GM18519 (cell line): ENCODE measurements at regions not wholly inside any gene's neighbourhood (a gene's known extent, or its start where the extent isn't known, plus 50 kb on each side); places are given as distances from the start of the nearest gene placed in this dataset.

Experiments used
- ATAC-seq: cut with Tn5 transposase; IDR thresholded peaks from one replicate; pipeline ENCODE4 v1.9.1; 2021; ENCODE audit warnings: mild to moderate bottlenecking, moderate library complexity; ENCODE audit not compliant: unreplicated experiment, low FRiP score

DNA sequence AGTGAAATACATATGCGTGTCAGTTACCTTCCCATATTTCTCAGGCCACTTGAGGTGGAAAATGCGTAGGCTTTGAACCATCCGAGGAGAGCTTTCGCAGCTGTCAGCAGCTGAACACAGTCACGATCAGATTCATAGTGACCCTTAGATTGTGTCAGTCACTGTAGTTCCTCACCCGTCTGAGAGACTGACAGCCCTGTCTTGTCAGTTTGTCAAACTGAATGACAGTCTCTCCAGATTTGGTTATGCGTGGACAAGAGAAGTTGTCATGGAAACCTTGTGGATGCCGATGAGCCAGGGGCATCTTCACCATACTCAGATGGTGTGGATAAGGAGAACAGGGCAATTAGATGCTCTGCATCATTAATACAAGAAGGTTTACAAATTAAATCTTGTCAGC is 546.3 kb downstream of the TYW1 start:
- no peak for ATAC-seq

DNA sequence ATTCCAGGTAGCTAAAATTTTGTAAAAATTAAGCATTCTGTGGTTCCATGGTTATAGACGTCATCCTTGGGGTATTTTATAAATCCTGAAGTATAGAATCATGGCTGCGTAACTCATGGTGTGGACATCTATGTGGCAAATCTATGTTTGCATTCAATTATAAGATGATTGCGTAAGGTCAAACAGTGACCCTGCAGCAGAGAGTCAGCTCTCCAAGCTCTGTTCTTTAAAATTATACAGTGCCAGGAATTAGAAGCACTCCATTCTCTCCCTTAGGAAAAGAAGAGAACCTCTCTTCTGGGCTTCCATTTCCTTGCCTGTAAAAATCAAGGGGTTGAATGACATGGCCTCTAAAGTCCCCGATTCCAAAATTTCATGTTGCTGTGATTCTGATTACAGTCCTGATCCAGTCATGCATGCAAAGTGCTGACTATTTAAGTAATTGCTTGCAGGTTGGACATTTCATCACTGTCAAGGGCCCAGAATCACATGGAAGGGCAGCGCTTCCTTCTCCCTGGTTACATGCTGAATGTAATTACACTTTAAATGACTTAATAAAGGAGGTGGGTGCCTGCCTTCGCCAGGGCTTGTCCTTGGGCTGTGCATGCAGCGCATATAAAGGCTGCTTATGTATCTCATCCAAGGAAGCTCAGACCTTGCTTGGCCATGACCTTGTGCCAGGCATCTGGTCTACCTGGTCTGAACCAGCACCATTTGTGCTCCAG is 550.7 kb downstream of the TYW1 start:
- no peak for ATAC-seq

GRCh38 chr7:67549126-67549525 is 552.5 kb downstream of the TYW1 start:
- no peak for ATAC-seq

DNA sequence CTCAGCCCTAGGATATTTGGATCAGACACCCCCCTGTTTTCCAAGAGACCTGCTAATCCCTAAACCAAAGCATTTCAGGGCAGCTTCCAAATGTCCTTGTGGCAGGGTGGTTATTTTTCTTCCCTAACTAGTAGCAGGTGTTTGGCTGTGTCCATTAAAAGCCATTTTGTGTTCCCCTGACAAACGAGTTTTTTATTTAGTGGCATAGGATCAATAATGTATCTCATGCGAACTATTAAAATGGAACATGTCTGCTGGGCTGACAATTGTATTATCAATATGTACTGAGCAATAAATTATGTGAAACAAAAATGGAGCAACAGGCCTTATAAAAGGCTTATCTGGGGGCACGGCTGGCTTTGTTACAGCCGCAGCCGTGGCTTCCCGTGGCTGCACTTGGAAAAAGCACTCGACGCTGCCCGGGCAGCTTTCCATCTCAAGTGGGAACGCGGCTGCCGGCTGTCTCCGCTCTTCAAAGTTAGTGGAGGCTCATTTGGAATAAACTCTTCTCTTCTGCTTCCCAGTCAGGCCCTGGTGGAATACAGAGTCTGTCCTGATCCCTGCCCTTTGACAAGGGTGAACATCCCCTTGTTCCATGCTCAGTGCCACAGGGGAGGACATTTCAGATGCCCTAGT is 554.3 kb downstream of the TYW1 start:
- no peak for ATAC-seq

- no peak for ATAC-seq
These were observed 556.1 kb downstream of the TYW1 start for GRCh38 chr7:67552738-67553137.

- ATAC-seq, result no peak
These were observed 556.7 kb downstream of the TYW1 start for GRCh38 chr7:67553378-67553777.

DNA sequence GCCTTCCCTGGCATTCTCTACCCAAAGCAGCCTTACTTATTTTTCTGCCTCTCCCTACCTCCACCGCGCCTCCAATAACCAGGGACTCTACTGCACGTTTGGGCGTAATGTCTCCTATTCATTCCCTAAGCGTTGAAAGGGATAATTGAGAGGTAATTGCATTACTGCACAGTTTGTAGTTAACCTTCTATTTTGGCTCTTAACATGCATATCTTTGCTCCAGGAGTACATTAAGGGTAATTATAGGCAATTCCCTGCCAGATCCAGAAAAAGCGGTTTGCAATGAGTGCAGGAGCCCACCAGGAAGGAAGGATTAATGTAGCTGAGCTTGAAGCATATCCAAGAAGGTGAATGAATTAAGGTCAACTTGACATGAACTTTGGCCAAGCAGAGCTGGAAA is 558.4 kb downstream of the TYW1 start:
- no peak for ATAC-seq

GRCh38 chr7:67564959-67565358 is 568.3 kb downstream of the TYW1 start:
- no peak for ATAC-seq

DNA sequence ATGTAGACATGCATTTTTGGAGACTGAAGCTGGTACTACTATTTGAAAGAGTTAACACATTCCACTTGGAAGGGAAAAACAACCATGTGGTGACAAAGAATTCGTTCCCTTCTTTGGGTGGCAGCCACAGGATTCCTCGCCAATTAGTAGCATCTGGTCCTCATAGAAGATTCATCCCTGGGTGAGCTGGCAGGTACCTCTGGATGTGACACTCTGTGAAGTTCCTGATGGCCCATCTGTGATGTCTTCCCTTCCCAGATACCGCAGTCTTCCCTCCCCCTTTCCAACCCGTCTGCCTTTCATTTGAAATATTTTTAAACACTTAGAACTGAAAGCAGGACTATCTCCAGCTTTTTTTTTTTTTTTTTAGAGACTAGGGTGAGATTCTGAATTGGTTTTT is 569.5 kb downstream of the TYW1 start:
- ATAC-seq, result no peak

GRCh38 chr7:67571026-67571545 is 574.5 kb downstream of the TYW1 start:
- ATAC-seq, result no peak

- no peak for ATAC-seq
These were observed 577.0 kb downstream of the TYW1 start for GRCh38 chr7:67573639-67574038.

- ATAC-seq, result no peak
These were observed 592.0 kb downstream of the TYW1 start for GRCh38 chr7:67588631-67589030.

- no peak for ATAC-seq
These were observed 592.5 kb downstream of the TYW1 start for GRCh38 chr7:67589183-67589582.

GRCh38 chr7:67590649-67591048 is 594.0 kb downstream of the TYW1 start:
- ATAC-seq, result no peak

DNA sequence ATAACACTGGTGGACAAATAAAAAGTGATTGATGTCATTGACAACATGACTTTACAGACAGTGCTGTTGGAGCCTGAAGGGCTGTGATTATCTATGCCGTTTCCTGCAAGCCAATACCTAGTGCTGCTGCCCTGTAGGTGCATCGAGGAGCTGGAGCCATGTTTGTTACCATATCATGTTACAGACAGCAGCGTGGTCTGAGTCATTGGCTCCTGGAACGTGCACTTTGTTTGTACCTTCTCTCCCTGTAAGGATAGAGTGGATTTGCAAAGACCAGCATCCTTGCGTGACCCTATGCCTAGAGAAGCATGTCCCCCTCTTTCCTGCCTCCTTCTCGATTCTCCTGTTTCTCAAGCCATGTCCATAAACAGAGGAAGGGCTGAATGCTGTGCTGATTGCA is 597.2 kb downstream of the TYW1 start:
- no peak for ATAC-seq

DNA sequence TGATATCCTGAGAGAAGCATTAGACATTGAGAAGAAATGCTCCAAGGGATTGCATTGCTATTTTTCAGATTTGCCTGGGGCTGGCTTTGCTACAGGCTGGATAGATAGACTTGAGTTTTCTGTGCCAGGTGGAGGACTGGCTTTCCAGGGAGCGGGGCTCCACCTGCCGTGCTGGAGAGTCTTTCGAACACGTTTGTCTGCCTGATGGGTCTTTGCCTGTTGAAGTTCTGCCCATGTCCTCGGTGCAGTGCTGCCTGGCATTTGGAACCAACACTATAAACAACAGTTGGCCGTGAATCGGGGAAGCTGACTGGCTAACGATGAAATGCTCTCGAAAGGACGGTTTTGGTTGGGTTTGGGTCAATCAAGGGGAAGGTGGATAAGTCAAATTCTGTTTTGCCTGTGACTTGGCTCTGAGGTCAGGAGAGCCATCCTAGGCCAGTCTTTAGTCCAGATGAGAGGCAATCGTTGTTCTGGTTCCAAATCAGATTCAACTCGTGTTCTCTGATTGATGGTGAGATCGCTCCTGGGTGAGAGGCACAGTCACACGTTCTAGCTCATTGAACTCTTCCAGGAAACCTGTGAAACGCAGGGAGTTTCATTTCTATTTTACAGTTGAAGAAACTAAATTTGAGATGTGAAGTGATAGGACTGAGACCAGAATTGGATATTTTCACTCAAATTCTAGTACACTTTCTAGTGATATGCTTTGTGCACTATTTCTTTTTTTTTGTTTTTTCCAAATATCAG is 599.0 kb downstream of the TYW1 start:
- ATAC-seq, result no peak

DNA sequence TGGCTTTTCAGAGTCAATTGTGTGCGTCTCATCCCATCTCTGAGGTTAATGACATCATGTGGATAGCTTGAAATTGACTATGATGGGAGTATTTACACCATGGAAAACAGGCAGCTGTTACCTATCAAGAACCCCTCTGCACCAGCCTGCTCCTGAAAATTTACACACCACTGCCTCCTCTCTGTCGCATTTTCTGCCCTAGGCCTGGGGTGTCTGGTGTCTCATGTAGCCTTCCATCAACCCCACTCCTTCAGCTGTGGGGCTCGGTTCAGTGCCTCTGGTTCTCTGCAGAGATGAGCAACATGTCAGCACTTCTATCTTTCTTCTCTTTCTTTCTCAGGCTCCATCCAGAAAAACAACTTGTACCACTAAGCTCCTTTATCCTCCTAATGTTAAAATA is 600.5 kb downstream of the TYW1 start:
- ATAC-seq, result no peak

DNA sequence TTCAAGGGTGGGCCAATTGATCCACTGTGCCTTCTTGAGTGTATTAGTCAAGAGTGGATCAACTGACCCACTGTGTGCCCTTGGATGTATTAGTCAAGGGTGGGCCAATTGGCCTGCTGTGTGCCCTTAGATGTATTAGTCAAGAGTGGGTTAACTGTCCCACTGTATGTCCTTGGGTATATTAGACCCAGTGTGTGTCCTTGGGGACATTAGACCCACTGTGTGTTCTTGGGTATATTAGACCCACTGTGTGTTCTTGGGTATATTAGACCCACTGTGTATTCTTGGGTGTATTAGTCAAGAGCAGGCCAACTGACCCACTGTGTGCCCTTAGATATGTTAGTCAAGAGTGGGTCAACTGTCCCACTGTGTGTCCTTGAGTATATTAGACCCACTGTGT is 601.8 kb downstream of the TYW1 start:
- ATAC-seq, result no peak

DNA sequence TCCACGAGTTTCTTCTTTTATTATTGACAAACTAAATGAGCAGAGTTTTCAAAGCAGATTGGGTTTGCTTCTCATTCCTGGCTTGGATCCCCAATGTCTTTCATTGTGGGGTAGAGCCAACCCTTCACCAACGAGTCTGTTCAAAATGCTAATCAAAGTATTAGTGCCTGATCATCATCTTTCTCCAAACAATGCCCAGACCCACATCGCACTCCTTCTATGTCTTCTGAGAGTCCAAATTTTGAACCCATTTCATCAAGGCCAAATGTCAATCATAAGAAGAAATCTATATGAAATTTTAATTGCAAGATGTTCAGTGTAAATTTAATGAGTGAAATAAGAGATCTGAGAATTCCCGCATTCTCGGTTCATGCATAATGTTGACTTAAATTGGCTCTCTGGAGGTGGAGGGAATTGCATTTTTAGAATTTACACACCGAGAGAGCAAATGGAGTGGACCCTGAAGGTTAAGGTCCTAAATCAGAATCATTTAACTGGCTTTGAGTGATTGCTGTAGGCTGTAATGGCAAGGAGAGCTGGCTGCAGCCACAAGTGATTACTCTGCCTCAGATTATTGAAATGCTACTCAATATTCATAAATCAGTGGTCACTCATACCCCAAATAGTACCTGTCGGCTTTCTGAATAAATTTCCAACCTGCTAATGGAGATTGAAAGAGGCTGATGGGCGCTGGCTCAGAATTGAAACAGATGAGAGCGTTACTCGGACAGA is 602.9 kb downstream of the TYW1 start:
- ATAC-seq, result no peak

DNA sequence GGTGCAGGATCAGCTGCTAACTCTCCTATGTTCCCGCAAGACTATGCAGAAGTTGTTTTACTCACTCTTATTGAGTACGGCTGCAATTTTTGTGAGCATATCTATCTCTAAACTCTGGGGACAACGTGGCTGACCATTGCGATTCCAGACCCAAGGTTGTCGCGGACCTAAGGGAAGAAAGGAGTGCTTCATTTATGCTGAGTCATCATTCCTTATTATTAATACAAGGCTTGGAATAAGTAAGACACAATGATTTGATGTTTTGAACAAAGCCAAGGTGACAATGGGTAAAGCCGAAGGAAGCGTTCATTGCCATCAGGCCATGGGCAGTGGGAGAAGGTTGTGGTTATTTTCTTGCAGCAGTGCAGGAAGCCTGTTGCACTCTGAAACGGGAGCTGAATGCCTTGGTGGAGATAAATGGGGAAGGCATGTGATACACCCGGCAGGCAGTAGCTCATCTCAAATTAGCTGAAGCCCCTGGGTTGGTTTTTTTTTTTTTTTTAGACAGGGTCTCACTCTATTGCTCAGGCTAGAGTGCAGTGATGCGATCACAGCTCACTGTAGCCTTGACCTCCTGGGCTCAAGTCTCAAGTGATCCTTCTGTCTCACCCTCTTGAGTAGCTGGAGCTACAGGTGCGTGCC is 605.7 kb downstream of the TYW1 start:
- ATAC-seq, result no peak
